Gastrocnemius medialis (tissue), 4 donors: ENCODE measurements at regions not wholly inside any gene's neighbourhood (a gene's known extent, or its start where the extent isn't known, plus 50 kb on each side); places are given as distances from the start of the nearest gene placed in this dataset.

Experiments
- ATAC-seq, 2 donors: fragments of 150-250 bp; one replicate each; pipeline ENCODE4 v1.9.1; 2016
- DNase-seq, 2 donors: peaks; one replicate each; pipeline ENCODE4 v3.0.0-alpha.2; 2019
- H3K27ac ChIP-seq, 4 donors: fragments of 200-600 bp; sonication (generic); 1 replicate in 1 of 4; 2 replicates in 3 of 4; pipeline ENCODE4 v1.5.1; 2016 to 2018; ENCODE audit warnings: mild to moderate bottlenecking in 2 of 4, moderate library complexity in 1 of 4
- H3K27me3 ChIP-seq, 3 donors: fragments of 200-600 bp; sonication (generic) in 2 of 3; 1 replicate in 1 of 3; 2 replicates in 2 of 3; pipeline versions ENCODE4 v1.5.1 to v1.6.0; 2016 to 2019; ENCODE audit warnings: mild to moderate bottlenecking in 1 of 3, moderate library complexity in 1 of 3
- H3K36me3 ChIP-seq, 2 donors: fragments of 200-600 bp; sonication (generic) in 1 of 2; one replicate each; pipeline ENCODE4 v1.5.1; 2017 to 2018
- H3K4me1 ChIP-seq, 2 donors: fragments of 200-600 bp; sonication (generic) in 1 of 2; one replicate each; pipeline ENCODE4 v1.5.1; 2016 to 2017; ENCODE audit warnings: mild to moderate bottlenecking in 2 of 2
- H3K4me3 ChIP-seq, 4 donors: fragments of 200-600 bp; sonication (generic) in 3 of 4; 1 replicate in 1 of 4; 2 replicates in 3 of 4; pipeline ENCODE4 v1.5.1; 2016 to 2019; ENCODE audit warnings: mild to moderate bottlenecking in 2 of 4
- H3K9me3 ChIP-seq, 3 donors: fragments of 200-600 bp; sonication (generic) in 2 of 3; 1 replicate in 1 of 3; 2 replicates in 2 of 3; pipeline ENCODE4 v1.5.1; 2016 to 2019
- POLR2A ChIP-seq, 2 donors: fragments of 450-650 bp; IDR thresholded peaks; one replicate each; pipeline ENCODE4 v1.6.1; 2017; ENCODE audit warnings: antibody characterized with exemption in 2 of 2, mild to moderate bottlenecking in 2 of 2, moderate library complexity in 2 of 2
- in situ Hi-C, 4 donors: fragments of 200-750 bp; cut with MboI; loops; one replicate each; pipeline versions ENCODE4 v1.15.0 to v1.8.0; 2017; ENCODE audit warnings: low sequenced_read_pairs in 4 of 4
- intact Hi-C: fragments of 100-400 bp; cut with DNase I; formaldehyde crosslinking; loops from one replicate; pipeline ENCODE4 v1.15.1; 2023; ENCODE audit warnings: low total_unique reads
- TF ChIP-seq, protein P1 (sequence below), 5 experiments: fragments of 450-650 bp in 3 of 5; fragments of 200-600 bp in 2 of 5; sonication (generic) in 2 of 5; IDR thresholded peaks in 4 of 5; conservative IDR thresholded peaks in 1 of 5; 1 replicate in 4 of 5; 2 replicates in 1 of 5; pipeline ENCODE4 v1.5.1; 2016 to 2019; ENCODE audit warnings: antibody characterized with exemption in 5 of 5, mild to moderate bottlenecking in 3 of 5, moderate library complexity in 3 of 5

DNA sequence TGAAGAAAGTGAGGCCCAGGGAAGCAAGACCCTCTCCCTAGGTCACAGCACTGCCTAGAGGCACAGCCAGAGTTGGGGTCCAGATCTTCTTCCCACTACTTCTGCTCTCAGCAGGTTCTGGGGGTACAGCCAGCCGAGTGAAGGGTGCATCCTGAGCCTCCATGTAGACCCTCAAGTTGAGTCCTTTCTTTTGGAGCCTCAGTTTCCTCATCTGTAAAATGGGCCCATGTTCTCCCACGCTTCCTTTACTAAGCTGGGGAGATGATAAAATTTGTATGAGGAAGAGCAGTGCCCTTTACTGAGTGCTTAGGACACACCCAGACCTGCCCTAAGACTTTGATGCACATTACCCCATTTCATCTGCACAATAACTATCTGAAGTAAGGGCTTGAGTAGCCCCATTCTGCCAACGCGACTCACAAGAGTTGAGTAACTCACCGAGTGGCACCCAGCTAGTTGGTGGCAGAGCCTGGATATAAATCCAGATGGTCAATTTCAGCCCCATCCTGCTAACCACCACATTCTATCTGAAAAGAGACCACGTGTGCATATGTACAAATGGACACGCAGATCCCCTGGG, 64.3 kb upstream of the GGTA1 start:
- Histone ChIP-seq H3K4me1 (peaks cover 36 to 43% of the 10 kb centered on the region in 2 donors), H3K9me3 (no peaks in the 10 kb centered on the region), H3K27me3 (no peaks in the 10 kb centered on the region), H3K27ac (no peak overlapping the region), H3K36me3 (no peaks in the 10 kb centered on the region), H3K4me3 (no peak overlapping the region)
- intact Hi-C loops (no loop called here), in situ Hi-C loops (no loop called here)
- no peak for ATAC-seq
- TF ChIP-seq, protein P1, sequence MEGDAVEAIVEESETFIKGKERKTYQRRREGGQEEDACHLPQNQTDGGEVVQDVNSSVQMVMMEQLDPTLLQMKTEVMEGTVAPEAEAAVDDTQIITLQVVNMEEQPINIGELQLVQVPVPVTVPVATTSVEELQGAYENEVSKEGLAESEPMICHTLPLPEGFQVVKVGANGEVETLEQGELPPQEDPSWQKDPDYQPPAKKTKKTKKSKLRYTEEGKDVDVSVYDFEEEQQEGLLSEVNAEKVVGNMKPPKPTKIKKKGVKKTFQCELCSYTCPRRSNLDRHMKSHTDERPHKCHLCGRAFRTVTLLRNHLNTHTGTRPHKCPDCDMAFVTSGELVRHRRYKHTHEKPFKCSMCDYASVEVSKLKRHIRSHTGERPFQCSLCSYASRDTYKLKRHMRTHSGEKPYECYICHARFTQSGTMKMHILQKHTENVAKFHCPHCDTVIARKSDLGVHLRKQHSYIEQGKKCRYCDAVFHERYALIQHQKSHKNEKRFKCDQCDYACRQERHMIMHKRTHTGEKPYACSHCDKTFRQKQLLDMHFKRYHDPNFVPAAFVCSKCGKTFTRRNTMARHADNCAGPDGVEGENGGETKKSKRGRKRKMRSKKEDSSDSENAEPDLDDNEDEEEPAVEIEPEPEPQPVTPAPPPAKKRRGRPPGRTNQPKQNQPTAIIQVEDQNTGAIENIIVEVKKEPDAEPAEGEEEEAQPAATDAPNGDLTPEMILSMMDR (IDR thresholded peaks at IDR 0.05 in 4 of 5, conservative IDR thresholded peaks at IDR 0.05 in 1 of 5): no peak
- TF ChIP-seq POLR2A (IDR thresholded peaks at IDR 0.05): no peak
- DNase-seq: no peak

DNA sequence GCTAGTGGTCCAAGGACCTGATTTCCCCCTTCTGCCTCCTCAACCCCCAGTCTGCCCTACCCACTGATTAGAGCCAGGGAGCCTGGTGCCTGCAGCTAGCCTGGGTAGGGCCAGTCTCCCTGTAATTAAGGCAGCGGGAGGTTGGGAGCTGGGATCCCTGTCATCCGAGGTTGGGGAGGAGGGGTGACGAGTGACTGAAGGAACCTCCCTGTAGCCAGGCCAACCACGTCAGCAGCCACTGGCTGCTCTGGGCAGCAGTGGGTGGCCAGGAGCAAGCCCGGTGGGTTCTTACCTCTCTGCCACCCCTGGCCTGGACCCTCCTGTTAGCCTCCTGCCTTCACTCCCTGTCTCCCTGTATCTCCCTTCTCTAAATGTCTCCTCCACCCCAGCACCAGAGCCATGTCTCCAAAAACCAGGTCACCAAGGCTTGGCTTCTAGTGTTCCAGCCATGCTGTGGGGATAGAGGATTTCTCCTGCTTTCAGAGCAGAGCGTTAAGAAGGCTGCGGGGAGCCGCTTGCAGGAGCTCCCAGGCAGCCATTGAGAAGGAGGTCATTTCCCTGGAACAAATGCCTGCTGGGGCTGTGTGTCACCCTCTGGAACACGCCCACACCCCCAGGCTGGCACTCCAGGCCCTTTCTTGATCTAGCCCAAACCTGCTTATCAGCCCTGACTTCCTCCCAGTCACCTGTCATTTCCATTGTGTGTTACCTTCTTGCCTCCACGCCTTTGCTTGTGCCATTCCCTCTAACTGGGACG, 65.0 kb upstream of the GGTA1 start:
- Histone ChIP-seq H3K9me3 (no peaks in the 10 kb centered on the region), H3K4me3 (no peak overlapping the region), H3K27me3 (no peaks in the 10 kb centered on the region), H3K36me3 (no peaks in the 10 kb centered on the region), H3K27ac (no peak overlapping the region), H3K4me1 (peaks cover 42 to 50% of the 10 kb centered on the region in 2 donors)
- no peak for ATAC-seq
- intact Hi-C loops (no loop called here), in situ Hi-C loops (no loop called here)
- TF ChIP-seq, protein P1 (IDR thresholded peaks at IDR 0.05 in 4 of 5, conservative IDR thresholded peaks at IDR 0.05 in 1 of 5): no peak
- TF ChIP-seq POLR2A (IDR thresholded peaks at IDR 0.05): no peak
- no peak for DNase-seq

DNA sequence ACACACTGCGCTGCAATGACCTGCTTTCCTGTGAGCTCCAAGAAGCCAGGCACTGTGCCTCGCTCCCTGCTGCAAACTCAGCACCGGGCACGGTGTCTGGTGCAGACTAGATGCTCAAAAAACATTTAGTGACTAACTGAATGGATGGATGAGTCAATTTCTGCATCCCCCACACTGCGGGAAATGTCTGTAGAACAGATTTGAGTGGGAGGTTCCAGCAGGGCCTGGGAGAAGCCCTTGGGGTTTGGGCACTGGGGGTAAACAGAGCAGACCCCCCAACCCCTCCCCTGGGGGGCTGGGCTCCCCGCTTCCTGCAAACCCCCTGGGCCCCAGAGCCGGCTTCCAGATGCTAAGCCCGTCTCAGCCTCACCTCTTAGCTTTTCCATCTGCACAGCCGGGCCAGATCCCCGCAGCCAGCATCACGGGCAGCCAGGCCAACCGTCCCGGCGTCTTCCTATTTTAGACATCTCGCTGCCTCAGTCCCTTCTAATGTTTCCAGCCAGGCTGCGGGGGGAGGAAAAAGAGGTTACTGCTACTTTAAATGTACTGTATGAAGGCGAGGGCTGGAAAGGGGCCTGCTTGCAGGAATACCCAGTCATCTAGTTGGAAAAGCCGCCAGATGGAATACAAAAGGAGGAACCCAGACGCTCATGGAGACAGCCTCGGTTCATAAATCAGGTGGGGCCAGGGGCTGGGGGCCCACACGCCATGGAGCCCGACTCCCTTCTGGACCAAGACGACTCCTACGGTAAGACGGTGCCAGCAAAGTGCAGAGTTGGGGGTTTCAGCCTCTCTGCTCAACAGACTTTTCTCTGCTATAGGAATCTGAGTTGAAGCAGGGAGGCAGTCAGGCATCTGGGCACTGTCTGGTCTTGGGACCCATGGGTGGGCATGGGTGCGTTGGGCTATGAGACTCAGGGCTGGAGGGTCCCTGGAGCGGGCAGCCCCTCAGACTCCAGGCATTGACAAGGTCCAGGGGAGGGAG, 67.1 kb upstream of the GGTA1 start:
- TF ChIP-seq, protein P1 (IDR thresholded peaks at IDR 0.05 in 4 of 5, conservative IDR thresholded peaks at IDR 0.05 in 1 of 5): no peak
- TF ChIP-seq POLR2A (IDR thresholded peaks at IDR 0.05): no peak
- no peaks in the 10 kb centered on the region for H3K36me3 ChIP-seq
- in situ Hi-C loops: no loop called here
- intact Hi-C loops: loop anchor here (2.0 kb wide), 2 partner anchors 16 to 32 kb away; no protein-coding TSS in a partner anchor
- H3K27ac ChIP-seq: peak overlapping the region; percentile 91 to 97 (median 96)
- no peaks in the 10 kb centered on the region for H3K27me3 ChIP-seq
- no peaks in the 10 kb centered on the region for H3K9me3 ChIP-seq
- peaks cover 60 to 63% of the 10 kb centered on the region in 2 donors for H3K4me1 ChIP-seq
- peak; percentile 83 for ATAC-seq
- H3K4me3 ChIP-seq: peak overlapping the region; percentile 45 to 57 (median 52)
- peak; percentile 84 to 93 for DNase-seq

DNA sequence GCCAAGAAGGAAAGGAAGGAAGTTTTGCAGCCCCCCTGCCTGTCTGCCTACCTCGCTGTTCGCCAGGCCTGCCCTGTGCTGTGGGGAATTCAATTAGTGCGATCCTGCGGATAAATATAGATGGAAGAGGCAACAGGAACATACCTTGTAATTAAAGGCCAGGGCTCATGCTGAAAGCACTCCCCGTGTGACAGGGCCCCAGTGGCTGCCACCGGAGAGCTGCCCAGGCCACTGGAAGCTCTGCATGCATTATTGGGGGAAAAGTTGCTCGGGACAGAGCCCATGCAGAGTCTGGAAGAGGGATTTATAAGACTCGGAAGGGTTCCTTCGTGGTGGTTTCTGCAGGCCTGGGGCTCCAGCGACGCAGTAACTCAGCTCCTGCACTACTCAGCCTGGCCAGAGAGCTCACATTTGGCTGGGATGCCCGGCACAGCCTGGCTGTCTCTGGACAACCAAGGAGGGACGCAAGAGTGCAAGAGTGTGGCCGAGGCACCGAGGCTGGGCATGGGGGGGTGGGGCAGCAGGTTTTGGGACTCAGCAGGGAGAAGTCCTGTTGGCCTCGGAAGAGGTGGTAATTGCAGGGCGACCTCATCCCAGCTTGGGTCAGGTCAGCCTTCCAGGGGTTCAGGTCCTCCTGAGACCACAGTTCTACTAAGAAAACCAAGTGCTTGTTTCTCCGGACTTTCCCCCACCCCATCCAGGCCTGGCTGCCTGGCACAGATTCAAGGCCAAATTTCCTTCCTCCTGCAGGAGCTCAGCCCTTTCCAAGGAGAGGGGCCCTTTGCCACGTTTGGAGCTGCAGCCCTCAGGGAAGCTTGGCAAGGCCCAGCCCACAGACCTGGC, 68.1 kb upstream of the GGTA1 start:
- Histone ChIP-seq H3K4me3 (peak overlapping the region; percentile 45 to 57 (median 52)), H3K27ac (peak overlapping the region; percentile 91 to 97 (median 96)), H3K9me3 (no peaks in the 10 kb centered on the region), H3K36me3 (no peaks in the 10 kb centered on the region), H3K27me3 (no peaks in the 10 kb centered on the region), H3K4me1 (peaks cover 64% of the 10 kb centered on the region in 2 donors)
- intact Hi-C loops: loop anchor here (2.0 kb wide), 2 partner anchors 17 to 31 kb away; no protein-coding TSS in a partner anchor
- TF ChIP-seq POLR2A (IDR thresholded peaks at IDR 0.05): peak; percentile 3 to 63
- TF ChIP-seq, protein P1 (IDR thresholded peaks at IDR 0.05 in 4 of 5, conservative IDR thresholded peaks at IDR 0.05 in 1 of 5): peak in 4 of 5 experiments; percentile 6 to 31 (median 18)
- ATAC-seq (peak; percentile 69 to 87), DNase-seq (peak; percentile 62 to 76)
- in situ Hi-C loops: no loop called here
